Endothelial cell of umbilical vein (primary cell): ENCODE measurements at regions not wholly inside any gene's neighbourhood (a gene's known extent, or its start where the extent isn't known, plus 50 kb on each side); places are given as distances from the start of the nearest gene placed in this dataset.

Experiments used
- BruUV-seq: library from RNA; stranded (reverse); fragments of 400-500 nt; replicated peaks from 2 replicates; lab custom pipeline; 2021; lab: Mats Ljungman, UMichigan
- CTCF ChIA-PET: fragments of 300-600, 350-600 bp; sonication (Branson Sonifier 250); formaldehyde crosslinking; loops from one replicate; lab custom pipeline; 2021; ENCODE audit warnings: antibody characterized with exemption, inconsistent platforms; lab: Charles Lee
- POLR2A ChIA-PET: fragments of 300-600, 350-600 bp; sonication (Branson Sonifier 250); formaldehyde crosslinking; loops from one replicate; lab custom pipeline; 2021; ENCODE audit warnings: antibody characterized with exemption, inconsistent platforms; lab: Charles Lee
- DNase-seq: peaks from one replicate; pipeline ENCODE4 v3.0.0-alpha.2; 2011; ENCODE audit warnings: low read depth, low spot score
- FAIRE-seq: peaks from 2 replicates; lab custom pipeline; 2011; peaks lifted over from hg19 to GRCh38; lab: Jason Lieb, UNC
- H2AFZ ChIP-seq: 2 replicates; pipeline ENCODE4 v1.6.0; 2012; ENCODE audit warnings: low read depth, low read length, control low read depth, inconsistent platforms
- H3K27ac ChIP-seq: 2 replicates; pipeline ENCODE4 v1.5.1; 2011; ENCODE audit warnings: low read depth, mild to moderate bottlenecking, control low read depth, low read length, moderate library complexity; ENCODE audit not compliant: insufficient read depth
- H3K27me3 ChIP-seq, 2 experiments: 2 replicates each; pipeline versions ENCODE4 v1.6.0 to v1.6.1; 2011; ENCODE audit warnings: low read length in 2 of 2, mixed read lengths in 1 of 2; ENCODE audit not compliant: control insufficient read depth in 2 of 2, insufficient read depth in 2 of 2
- H3K36me3 ChIP-seq, 2 experiments: 2 replicates in 1 of 2; 3 replicates in 1 of 2; pipeline ENCODE4 v1.5.1; 2011; ENCODE audit warnings: low read length in 2 of 2, mild to moderate bottlenecking in 1 of 2, moderate library complexity in 1 of 2; ENCODE audit not compliant: control insufficient read depth in 2 of 2, insufficient read depth in 2 of 2; ENCODE audit errors: extremely low read depth in 1 of 2
- H3K4me1 ChIP-seq: 3 replicates; pipeline ENCODE4 v1.5.1; 2011; ENCODE audit warnings: mild to moderate bottlenecking, low read length; ENCODE audit not compliant: control insufficient read depth, insufficient read depth; ENCODE audit errors: extremely low read depth
- H3K4me2 ChIP-seq: 2 replicates; pipeline ENCODE4 v1.6.1; 2011; ENCODE audit warnings: low read length, control low read depth, mixed read lengths; ENCODE audit not compliant: insufficient read depth
- H3K4me3 ChIP-seq, 3 experiments: fragments of 200-600 bp in 1 of 3; sonication (generic), shearing (Covaris generic) in 1 of 3; replicated peaks in 1 of 3; 2 replicates each; pipeline ENCODE4 v1.5.1; 2011 to 2016; ENCODE audit warnings: control low read depth in 3 of 3, low read length in 3 of 3, mild to moderate bottlenecking in 2 of 3, inconsistent platforms in 1 of 3, low read depth in 1 of 3, moderate library complexity in 1 of 3; ENCODE audit not compliant: insufficient read depth in 1 of 3
- H3K79me2 ChIP-seq: 2 replicates; pipeline ENCODE4 v1.6.0; 2012; ENCODE audit warnings: low read length, inconsistent platforms; ENCODE audit not compliant: control insufficient read depth, insufficient read depth
- H3K9ac ChIP-seq: replicated peaks from 2 replicates; pipeline ENCODE3; 2011; ENCODE audit warnings: low read length, control low read depth; ENCODE audit not compliant: insufficient read depth; ENCODE audit errors: extremely low read depth
- H3K9me1 ChIP-seq: replicated peaks from 3 replicates; pipeline ENCODE4 v1.6.0; 2011; ENCODE audit warnings: mild to moderate bottlenecking, low read length; ENCODE audit not compliant: control insufficient read depth, insufficient read depth; ENCODE audit errors: extremely low read depth
- H3K9me3 ChIP-seq: replicated peaks from 2 replicates; pipeline ENCODE4 v1.5.1; 2012; ENCODE audit warnings: low read length, inconsistent platforms; ENCODE audit not compliant: control insufficient read depth, insufficient read depth
- H4K20me1 ChIP-seq: replicated peaks from 2 replicates; pipeline ENCODE3; 2011; ENCODE audit warnings: mild to moderate bottlenecking, low read length; ENCODE audit not compliant: control insufficient read depth, insufficient read depth; ENCODE audit errors: extremely low read depth
- EZH2 ChIP-seq: IDR thresholded peaks from 2 replicates; pipeline ENCODE4 v1.6.1; 2012; ENCODE audit warnings: borderline replicate concordance, low read depth, mild to moderate bottlenecking, moderate library complexity, low read length, inconsistent platforms; ENCODE audit not compliant: severe bottlenecking
- FOS ChIP-seq: IDR thresholded peaks from 2 replicates; pipeline ENCODE4 v1.6.1; 2011; ENCODE audit warnings: mild to moderate bottlenecking, low read length, moderate library complexity, borderline replicate concordance; ENCODE audit not compliant: insufficient read depth
- GATA2 ChIP-seq: IDR thresholded peaks from 2 replicates; pipeline ENCODE4 v1.7.0; 2011; ENCODE audit warnings: low read depth, mild to moderate bottlenecking, moderate library complexity, mixed read lengths, low read length; ENCODE audit not compliant: insufficient read length, insufficient read depth
- JUN ChIP-seq: IDR thresholded peaks from 2 replicates; pipeline ENCODE4 v1.6.1; 2011; ENCODE audit warnings: borderline replicate concordance, low read depth; ENCODE audit not compliant: insufficient read length, insufficient read depth
- MYC ChIP-seq: IDR thresholded peaks from one replicate; pipeline ENCODE4 v1.6.1; 2011; ENCODE audit warnings: mild to moderate bottlenecking, low read depth, low read length
- POLR2A ChIP-seq: IDR thresholded peaks from 2 replicates; pipeline ENCODE4 v1.6.1; 2012; ENCODE audit warnings: low read depth, mild to moderate bottlenecking, control low read depth, low read length
- POLR2AphosphoS5 ChIP-seq: IDR thresholded peaks from 2 replicates; pipeline ENCODE4 v1.6.1; 2012; ENCODE audit warnings: low read depth, mild to moderate bottlenecking, control low read depth, low read length, moderate library complexity; ENCODE audit not compliant: insufficient read depth
- dilution Hi-C: fragments of 300-500 bp; cut with MboI; formaldehyde crosslinking; loops from one replicate; pipeline ENCODE4 v1.15.0; 2019; ENCODE audit warnings: low sequenced_read_pairs; ENCODE audit not compliant: extremely low pct_ligation_motif_present
- intact Hi-C: fragments of 100-400 bp; cut with micrococcal nuclease; formaldehyde crosslinking; loops from one replicate; pipeline ENCODE4 v1.10.0; 2022
- TF ChIP-seq, protein P1 (sequence below), 2 donors: IDR thresholded peaks; 1 replicate in 1 of 2; 2 replicates in 1 of 2; pipeline ENCODE4 v1.5.1; 2011; ENCODE audit warnings: low read length in 2 of 2, mild to moderate bottlenecking in 2 of 2, moderate library complexity in 2 of 2, control low read depth in 1 of 2, inconsistent platforms in 1 of 2, low read depth in 1 of 2; ENCODE audit not compliant: insufficient read depth in 1 of 2; ENCODE audit errors: extremely low read depth in 1 of 2
- TF ChIP-seq, protein P2 (sequence below): IDR thresholded peaks from 2 replicates; pipeline ENCODE4 v1.6.1; 2011; ENCODE audit not compliant: insufficient read depth, insufficient read length

DNA sequence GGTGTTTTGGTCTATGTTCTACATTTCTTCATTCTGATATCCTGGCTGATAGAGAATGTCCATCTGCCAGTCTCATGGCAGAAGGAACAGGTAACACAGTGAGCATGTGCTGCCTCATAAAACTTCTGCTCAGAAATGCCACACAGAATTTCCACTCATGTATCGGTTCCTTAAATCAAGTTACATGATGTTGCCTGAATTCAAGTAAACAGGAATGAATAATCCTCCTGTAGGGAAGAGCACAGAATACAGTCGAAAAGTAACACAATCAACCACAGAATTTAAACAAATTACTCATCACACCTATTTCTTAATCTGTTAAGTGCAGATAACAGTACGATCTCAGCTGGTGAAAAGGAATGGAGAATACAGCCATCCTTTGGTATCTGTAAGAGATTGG is 74.7 kb downstream of the FAM217A start:
- CTCF ChIA-PET: interaction anchor here (0.9 to 1.7 kb wide), 3 partner anchors 155 to 724 kb away, joined by 3 to 5 read pairs (median 3); partner anchors contain the start of gene FAM50B
- Histone ChIP-seq H3K27ac (no peak overlapping the region), H3K27me3 (no peaks in the 10 kb centered on the region), H3K9ac (no peak overlapping the region), H3K4me1 (no peaks in the 10 kb centered on the region), H3K9me1 (no peaks in the 10 kb centered on the region), H3K4me2 (no peak overlapping the region), H2AFZ (no peak overlapping the region), H3K79me2 (peaks cover 2% of the 10 kb centered on the region), H3K4me3 (no peak overlapping the region), H4K20me1 (no peaks in the 10 kb centered on the region), H3K36me3 (no peaks in the 10 kb centered on the region), H3K9me3 (no peaks in the 10 kb centered on the region)
- no peak for DNase-seq
- intact Hi-C loops (loop anchor here (10.0 kb wide), 1 partner anchor 459 kb away; no protein-coding TSS in a partner anchor), dilution Hi-C loops (no loop called here)
- TF ChIP-seq POLR2AphosphoS5 (no peak), POLR2A (no peak), EZH2 (no peak), FOS (no peak), JUN (no peak), MYC (no peak), GATA2 (no peak)
- TF ChIP-seq, protein P1, sequence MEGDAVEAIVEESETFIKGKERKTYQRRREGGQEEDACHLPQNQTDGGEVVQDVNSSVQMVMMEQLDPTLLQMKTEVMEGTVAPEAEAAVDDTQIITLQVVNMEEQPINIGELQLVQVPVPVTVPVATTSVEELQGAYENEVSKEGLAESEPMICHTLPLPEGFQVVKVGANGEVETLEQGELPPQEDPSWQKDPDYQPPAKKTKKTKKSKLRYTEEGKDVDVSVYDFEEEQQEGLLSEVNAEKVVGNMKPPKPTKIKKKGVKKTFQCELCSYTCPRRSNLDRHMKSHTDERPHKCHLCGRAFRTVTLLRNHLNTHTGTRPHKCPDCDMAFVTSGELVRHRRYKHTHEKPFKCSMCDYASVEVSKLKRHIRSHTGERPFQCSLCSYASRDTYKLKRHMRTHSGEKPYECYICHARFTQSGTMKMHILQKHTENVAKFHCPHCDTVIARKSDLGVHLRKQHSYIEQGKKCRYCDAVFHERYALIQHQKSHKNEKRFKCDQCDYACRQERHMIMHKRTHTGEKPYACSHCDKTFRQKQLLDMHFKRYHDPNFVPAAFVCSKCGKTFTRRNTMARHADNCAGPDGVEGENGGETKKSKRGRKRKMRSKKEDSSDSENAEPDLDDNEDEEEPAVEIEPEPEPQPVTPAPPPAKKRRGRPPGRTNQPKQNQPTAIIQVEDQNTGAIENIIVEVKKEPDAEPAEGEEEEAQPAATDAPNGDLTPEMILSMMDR (IDR thresholded peaks at IDR 0.05; ENCODE audit: extremely low read depth in 1 of 2, insufficient read depth in 1 of 2, low read depth in 1 of 2, low read length in 2 of 2): no peak
- TF ChIP-seq, protein P2, sequence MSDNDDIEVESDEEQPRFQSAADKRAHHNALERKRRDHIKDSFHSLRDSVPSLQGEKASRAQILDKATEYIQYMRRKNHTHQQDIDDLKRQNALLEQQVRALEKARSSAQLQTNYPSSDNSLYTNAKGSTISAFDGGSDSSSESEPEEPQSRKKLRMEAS: no peak
- FAIRE-seq: no peak
- no TSS peak for BruUV-seq
- POLR2A ChIA-PET: no interaction called here
